OCI-LY1 (cell line): ENCODE measurements at regions not wholly inside any gene's neighbourhood (a gene's known extent, or its start where the extent isn't known, plus 50 kb on each side); places are given as distances from the start of the nearest gene placed in this dataset.

Experiments
- H2AFZ ChIP-seq: fragments of 200-600 bp; sonication (generic), shearing (Covaris generic); 2 replicates; pipeline ENCODE4 v1.6.0; 2014; ENCODE audit warnings: antibody characterized with exemption, mild to moderate bottlenecking, low read length
- H3F3A ChIP-seq: fragments of 200-600 bp; sonication (generic), shearing (Covaris generic); 2 replicates; pipeline ENCODE4 v1.6.0; 2014; ENCODE audit warnings: mild to moderate bottlenecking, antibody characterized with exemption, low read length, moderate library complexity; ENCODE audit not compliant: insufficient read depth
- H3K27ac ChIP-seq: fragments of 200-600 bp; sonication (generic); 2 replicates; pipeline ENCODE4 v1.5.1; 2014; ENCODE audit warnings: low read length, mixed run types, mild to moderate bottlenecking, low read depth; ENCODE audit not compliant: poor library complexity, severe bottlenecking
- H3K27me3 ChIP-seq: fragments of 200-600 bp; sonication (generic); 2 replicates; pipeline ENCODE4 v1.6.0; 2014; ENCODE audit warnings: antibody characterized with exemption, mild to moderate bottlenecking, low read length, moderate library complexity; ENCODE audit not compliant: insufficient read depth
- H3K36me3 ChIP-seq: fragments of 200-600 bp; sonication (generic); 2 replicates; pipeline ENCODE4 v1.6.1; 2014; ENCODE audit warnings: mild to moderate bottlenecking, antibody characterized with exemption, low read length, moderate library complexity, mixed read lengths; ENCODE audit not compliant: insufficient read depth
- H3K4me1 ChIP-seq: fragments of 200-600 bp; sonication (generic); 2 replicates; pipeline ENCODE4 v1.5.1; 2014; ENCODE audit warnings: mild to moderate bottlenecking, low read length, moderate library complexity; ENCODE audit not compliant: insufficient read depth, severe bottlenecking
- H3K4me2 ChIP-seq: fragments of 200-600 bp; sonication (generic), shearing (Covaris generic); 2 replicates; pipeline ENCODE4 v1.6.1; 2014; ENCODE audit warnings: low read length
- H3K4me3 ChIP-seq: fragments of 200-600 bp; sonication (generic); 2 replicates; pipeline ENCODE4 v1.5.1; 2014; ENCODE audit warnings: low read length, low read depth, mild to moderate bottlenecking, mixed read lengths; ENCODE audit not compliant: poor library complexity, severe bottlenecking
- H3K79me2 ChIP-seq: fragments of 200-600 bp; shearing (Covaris generic); 2 replicates; pipeline ENCODE4 v1.6.1; 2016; ENCODE audit warnings: mixed run types, low read length, mixed read lengths; ENCODE audit not compliant: insufficient read depth
- H3K9ac ChIP-seq: fragments of 200-600 bp; sonication (generic), shearing (Covaris generic); 2 replicates; pipeline ENCODE4 v1.6.1; 2014; ENCODE audit warnings: mild to moderate bottlenecking, low read length, mixed read lengths
- H3K9me2 ChIP-seq: fragments of 200-600 bp; sonication (generic), shearing (Covaris generic); 2 replicates; pipeline ENCODE4 v1.6.1; 2014; ENCODE audit warnings: low read depth, mild to moderate bottlenecking, low read length, mixed read lengths
- H3K9me3 ChIP-seq: fragments of 200-600 bp; shearing (Covaris generic); 2 replicates; pipeline ENCODE4 v1.6.1; 2014; ENCODE audit warnings: low read length, mixed read lengths
- H4K20me1 ChIP-seq: fragments of 200-600 bp; sonication (generic), shearing (Covaris generic); 2 replicates; pipeline ENCODE4 v1.6.0; 2016; ENCODE audit warnings: mild to moderate bottlenecking, low read length; ENCODE audit not compliant: insufficient read depth
- CTCF ChIP-seq: fragments of 200-600 bp; sonication (generic), shearing (Covaris generic); IDR thresholded peaks from 2 replicates; pipeline ENCODE4 v1.5.1; 2017; ENCODE audit warnings: mild to moderate bottlenecking, antibody characterized with exemption, low read length, moderate library complexity, mixed read lengths
- EZH2 ChIP-seq: fragments of 200-600 bp; sonication (generic), shearing (Covaris generic); IDR thresholded peaks from 2 replicates; pipeline ENCODE4 v1.8.0; 2017; ENCODE audit warnings: borderline replicate concordance, mixed run types, mild to moderate bottlenecking, antibody characterized with exemption, low read length, moderate library complexity, mixed read lengths

GRCh38 chr5:118653872-118654271, 334.5 kb downstream of the DTWD2 start:
- Histone ChIP-seq H3K27me3 (no peaks in the 10 kb centered on the region), H3K9me3 (0 out of 2 replicates have a peak, but pooled peaks cover 3% of the 10 kb centered on the region), H3K4me2 (no peak overlapping the region), H3K27ac (no peak overlapping the region), H3K36me3 (no peaks in the 10 kb centered on the region), H3K9ac (no peak overlapping the region), H4K20me1 (no peaks in the 10 kb centered on the region), H3K4me1 (no peaks in the 10 kb centered on the region), H2AFZ (no peak overlapping the region), H3K79me2 (no peaks in the 10 kb centered on the region), H3F3A (no peaks in the 10 kb centered on the region), H3K9me2 (no peaks in the 10 kb centered on the region), H3K4me3 (no peak overlapping the region)
- TF ChIP-seq EZH2 (no peak), CTCF (no peak)

GRCh38 chr5:118653183-118653582, 335.2 kb downstream of the DTWD2 start:
- 0 out of 2 replicates have a peak, but pooled peaks cover 3% of the 10 kb centered on the region for H3K9me3 ChIP-seq
- no peak overlapping the region for H3K4me3 ChIP-seq
- H3K27ac ChIP-seq, result no peak overlapping the region
- H3K9me2 ChIP-seq, result no peaks in the 10 kb centered on the region
- H3K9ac ChIP-seq, result no peak overlapping the region
- no peak overlapping the region for H3K4me2 ChIP-seq
- no peaks in the 10 kb centered on the region for H3F3A ChIP-seq
- H4K20me1 ChIP-seq, result no peaks in the 10 kb centered on the region
- no peaks in the 10 kb centered on the region for H3K79me2 ChIP-seq
- no peaks in the 10 kb centered on the region for H3K36me3 ChIP-seq
- no peaks in the 10 kb centered on the region for H3K27me3 ChIP-seq
- no peaks in the 10 kb centered on the region for H3K4me1 ChIP-seq
- TF ChIP-seq EZH2 (no peak), CTCF (no peak)
- H2AFZ ChIP-seq, result no peak overlapping the region

- H3K4me2 ChIP-seq, result no peak overlapping the region
- H3K79me2 ChIP-seq, result no peaks in the 10 kb centered on the region
- H3K36me3 ChIP-seq, result no peaks in the 10 kb centered on the region
- H3K9me2 ChIP-seq, result no peaks in the 10 kb centered on the region
- no peak overlapping the region for H2AFZ ChIP-seq
- H3F3A ChIP-seq, result no peaks in the 10 kb centered on the region
- no peaks in the 10 kb centered on the region for H3K27me3 ChIP-seq
- H3K9ac ChIP-seq, result no peak overlapping the region
- H3K27ac ChIP-seq, result no peak overlapping the region
- H3K9me3 ChIP-seq, result no peaks in the 10 kb centered on the region
- H4K20me1 ChIP-seq, result no peaks in the 10 kb centered on the region
- TF ChIP-seq EZH2, result no peak
- TF ChIP-seq CTCF, result no peak
- no peak overlapping the region for H3K4me3 ChIP-seq
- no peaks in the 10 kb centered on the region for H3K4me1 ChIP-seq
Observed at GRCh38 chr5:118651002-118651401, 337.3 kb downstream of the DTWD2 start.
